ENCODE measurements at regions not wholly inside any gene's neighbourhood (a gene's known extent, or its start where the extent isn't known, plus 50 kb on each side); places are given as distances from the start of the nearest gene placed in this dataset.

GRCh38 chr18:78105611-78106010 lies 856.0 kb downstream of the GALR1 start:
- TF ChIP-seq POLR2A (IDR thresholded peaks at IDR 0.05) (no peak), CTCF (IDR thresholded peaks at IDR 0.05) (no peak)
